ENCODE measurements at regions not wholly inside any gene's neighbourhood (a gene's known extent, or its start where the extent isn't known, plus 50 kb on each side); places are given as distances from the start of the nearest gene placed in this dataset.

- TF ChIP-seq POLR2AphosphoS5 (IDR thresholded peaks at IDR 0.05; ENCODE audit: low read depth, low read length) (no peak), SIN3A (IDR thresholded peaks at IDR 0.05; ENCODE audit: borderline replicate concordance, insufficient read depth, low read length) (no peak), REST (IDR thresholded peaks at IDR 0.05; ENCODE audit: insufficient read depth in 1 of 2, low read depth in 2 of 2, low read length in 2 of 2) (no peak), TAF1 (IDR thresholded peaks at IDR 0.05; ENCODE audit: borderline replicate concordance, insufficient read depth, low read length) (no peak)
Observed at GRCh38 chr11:112744041-112744440, 217.2 kb upstream of the NCAM1 start.
